ENCODE measurements at regions not wholly inside any gene's neighbourhood (a gene's known extent, or its start where the extent isn't known, plus 50 kb on each side); places are given as distances from the start of the nearest gene placed in this dataset.

DNA sequence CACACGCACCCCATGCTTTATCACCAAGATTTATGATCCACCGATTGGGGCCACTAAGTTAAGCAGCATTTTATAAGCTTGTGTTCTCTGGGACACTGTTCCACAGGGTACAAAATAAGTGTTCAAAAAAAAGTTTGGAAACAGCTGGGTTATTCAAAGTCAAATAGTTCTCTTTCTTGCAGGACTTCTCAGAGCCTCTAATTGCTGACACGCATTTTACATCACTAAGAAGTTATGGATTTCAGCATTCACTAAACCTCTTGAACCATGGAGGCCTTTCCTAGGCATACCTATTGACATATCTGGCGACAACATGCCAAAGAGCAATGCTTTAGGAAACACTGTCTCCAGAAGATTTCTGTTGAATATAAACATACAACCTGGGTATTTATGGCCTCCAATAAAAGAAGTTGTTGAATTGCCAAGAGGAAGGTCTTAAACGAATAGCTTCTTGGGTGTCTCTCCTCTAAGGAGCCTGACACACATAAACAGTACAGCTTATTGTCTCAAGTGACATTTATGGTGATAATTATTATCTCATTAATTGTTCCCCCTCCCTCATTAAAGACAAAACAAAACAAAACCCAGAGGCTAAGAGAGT, 147.1 kb upstream of the ARHGAP20 start:
- H2BK120ac ChIP-seq (ENCODE audit: insufficient read depth, low read length, poor library complexity): no peak overlapping the region
- H3K9ac ChIP-seq (ENCODE audit: low read length): no peak overlapping the region
- no peaks in the 10 kb centered on the region for H3K79me1 ChIP-seq (ENCODE audit: low read length)
- no peak overlapping the region for H2AFZ ChIP-seq (ENCODE audit: insufficient read depth, low read length, poor library complexity)
- no peaks in the 10 kb centered on the region for H3K27me3 ChIP-seq (ENCODE audit: insufficient read depth, low read length)
- H3K4ac ChIP-seq (ENCODE audit: low read depth, low read length): no peak overlapping the region
- no peak overlapping the region for H4K8ac ChIP-seq (ENCODE audit: low read depth, low read length)
- DNase-seq: peak; percentile 22 to 42
- WGBS (ENCODE audit: extremely low coverage, insufficient coverage, insufficient read length): no CpG with 5 or more reads among the region's 5 CpGs
- no peak overlapping the region for H3K4me2 ChIP-seq (ENCODE audit: low read length)
- H3K4me3 ChIP-seq (ENCODE audit: low read depth, low read length): no peak overlapping the region
- H3K23ac ChIP-seq (ENCODE audit: low read length): no peak overlapping the region
- no peaks in the 10 kb centered on the region for H3K79me2 ChIP-seq (ENCODE audit: control insufficient read depth, insufficient read depth, low read length, poor library complexity)
- H3K4me1 ChIP-seq (ENCODE audit: control insufficient read depth in 1 of 2, insufficient read depth in 2 of 2, low read length in 2 of 2): no peaks in the 10 kb centered on the region
- H3K18ac ChIP-seq (ENCODE audit: low read length): no peak overlapping the region
- H2AK5ac ChIP-seq (ENCODE audit: low read length): no peak overlapping the region
- H3K14ac ChIP-seq (ENCODE audit: low read length): no peak overlapping the region
- no peak overlapping the region for H2BK5ac ChIP-seq (ENCODE audit: low read depth, low read length, poor library complexity)
- H4K91ac ChIP-seq (ENCODE audit: low read depth, low read length): no peak overlapping the region
- H3K9me3 ChIP-seq (ENCODE audit: insufficient read depth, low read depth, low read length): no peaks in the 10 kb centered on the region
- no peak overlapping the region for H2BK12ac ChIP-seq (ENCODE audit: low read length)
- no peak overlapping the region for H3K27ac ChIP-seq (ENCODE audit: low read depth, low read length)
- H4K12ac ChIP-seq (ENCODE audit: low read depth, low read length): no peak overlapping the region
- no peaks in the 10 kb centered on the region for H3K36me3 ChIP-seq (ENCODE audit: control insufficient read depth in 1 of 2, insufficient read depth in 2 of 2, low read length in 2 of 2)

GRCh38 chr11:110858547-110858921, 146.3 kb upstream of the ARHGAP20 start:
- DNase-seq: no peak
- H3K18ac ChIP-seq (ENCODE audit: low read length): no peak overlapping the region
- no peak overlapping the region for H2BK120ac ChIP-seq (ENCODE audit: insufficient read depth, low read length, poor library complexity)
- no peak overlapping the region for H3K4me2 ChIP-seq (ENCODE audit: low read length)
- H3K14ac ChIP-seq (ENCODE audit: low read length): no peak overlapping the region
- H4K12ac ChIP-seq (ENCODE audit: low read depth, low read length): no peak overlapping the region
- H2BK5ac ChIP-seq (ENCODE audit: low read depth, low read length, poor library complexity): no peak overlapping the region
- H3K9me3 ChIP-seq (ENCODE audit: insufficient read depth, low read depth, low read length): no peaks in the 10 kb centered on the region
- H4K8ac ChIP-seq (ENCODE audit: low read depth, low read length): no peak overlapping the region
- no peak overlapping the region for H3K23ac ChIP-seq (ENCODE audit: low read length)
- H3K27ac ChIP-seq (ENCODE audit: low read depth, low read length): no peak overlapping the region
- H3K79me2 ChIP-seq (ENCODE audit: control insufficient read depth, insufficient read depth, low read length, poor library complexity): no peaks in the 10 kb centered on the region
- no peak overlapping the region for H3K9ac ChIP-seq (ENCODE audit: low read length)
- H3K36me3 ChIP-seq (ENCODE audit: control insufficient read depth in 1 of 2, insufficient read depth in 2 of 2, low read length in 2 of 2): no peaks in the 10 kb centered on the region
- H2BK12ac ChIP-seq (ENCODE audit: low read length): no peak overlapping the region
- WGBS (ENCODE audit: extremely low coverage, insufficient coverage, insufficient read length): no CpG with 5 or more reads among the region's 5 CpGs
- no peaks in the 10 kb centered on the region for H3K27me3 ChIP-seq (ENCODE audit: insufficient read depth, low read length)
- H2AFZ ChIP-seq (ENCODE audit: insufficient read depth, low read length, poor library complexity): no peak overlapping the region
- no peak overlapping the region for H3K4me3 ChIP-seq (ENCODE audit: low read depth, low read length)
- no peak overlapping the region for H2AK5ac ChIP-seq (ENCODE audit: low read length)
- H3K4ac ChIP-seq (ENCODE audit: low read depth, low read length): no peak overlapping the region
- no peaks in the 10 kb centered on the region for H3K79me1 ChIP-seq (ENCODE audit: low read length)
- H4K91ac ChIP-seq (ENCODE audit: low read depth, low read length): no peak overlapping the region
- no peaks in the 10 kb centered on the region for H3K4me1 ChIP-seq (ENCODE audit: control insufficient read depth in 1 of 2, insufficient read depth in 2 of 2, low read length in 2 of 2)

GRCh38 chr11:110857892-110858546, 145.8 kb upstream of the ARHGAP20 start:
- no peak overlapping the region for H4K91ac ChIP-seq (ENCODE audit: low read depth, low read length)

GRCh38 chr11:110856996-110857812, 145.0 kb upstream of the ARHGAP20 start:
- Histone ChIP-seq H2BK5ac (ENCODE audit: low read depth, low read length, poor library complexity) (no peak overlapping the region), H4K91ac (ENCODE audit: low read depth, low read length) (no peak overlapping the region), H3K79me1 (ENCODE audit: low read length) (no peaks in the 10 kb centered on the region), H3K79me2 (ENCODE audit: control insufficient read depth, insufficient read depth, low read length, poor library complexity) (no peaks in the 10 kb centered on the region), H3K23ac (ENCODE audit: low read length) (no peak overlapping the region), H4K8ac (ENCODE audit: low read depth, low read length) (no peak overlapping the region), H2AFZ (ENCODE audit: insufficient read depth, low read length, poor library complexity) (no peak overlapping the region), H3K36me3 (ENCODE audit: control insufficient read depth in 1 of 2, insufficient read depth in 2 of 2, low read length in 2 of 2) (no peaks in the 10 kb centered on the region), H2AK5ac (ENCODE audit: low read length) (no peak overlapping the region), H3K9ac (ENCODE audit: low read length) (no peak overlapping the region), H3K27ac (ENCODE audit: low read depth, low read length) (no peak overlapping the region), H2BK12ac (ENCODE audit: low read length) (no peak overlapping the region), H3K18ac (ENCODE audit: low read length) (no peak overlapping the region), H2BK120ac (ENCODE audit: insufficient read depth, low read length, poor library complexity) (no peak overlapping the region), H3K4me1 (ENCODE audit: control insufficient read depth in 1 of 2, insufficient read depth in 2 of 2, low read length in 2 of 2) (no peaks in the 10 kb centered on the region), H4K12ac (ENCODE audit: low read depth, low read length) (no peak overlapping the region), H3K9me3 (ENCODE audit: insufficient read depth, low read depth, low read length) (no peaks in the 10 kb centered on the region), H3K27me3 (ENCODE audit: insufficient read depth, low read length) (no peaks in the 10 kb centered on the region), H3K4me3 (ENCODE audit: low read depth, low read length) (no peak overlapping the region), H3K14ac (ENCODE audit: low read length) (no peak overlapping the region), H3K4me2 (ENCODE audit: low read length) (no peak overlapping the region), H3K4ac (ENCODE audit: low read depth, low read length) (no peak overlapping the region)
- no CpG with 5 or more reads among the region's 3 CpGs for WGBS (ENCODE audit: extremely low coverage, insufficient coverage, insufficient read length)
- DNase-seq: no peak

More at GRCh38 chr11:110857892-110858546, 145.8 kb upstream of the ARHGAP20 start:
- no peak overlapping the region for H3K14ac ChIP-seq (ENCODE audit: low read length)
- no peaks in the 10 kb centered on the region for H3K79me1 ChIP-seq (ENCODE audit: low read length)
- no peak overlapping the region for H2AK5ac ChIP-seq (ENCODE audit: low read length)
- H4K8ac ChIP-seq (ENCODE audit: low read depth, low read length): no peak overlapping the region
- no peak overlapping the region for H3K4ac ChIP-seq (ENCODE audit: low read depth, low read length)
- DNase-seq: peak; percentile 80 to 95
- no peak overlapping the region for H3K4me2 ChIP-seq (ENCODE audit: low read length)
- no peak overlapping the region for H2AFZ ChIP-seq (ENCODE audit: insufficient read depth, low read length, poor library complexity)
- H3K23ac ChIP-seq (ENCODE audit: low read length): no peak overlapping the region
- WGBS (ENCODE audit: extremely low coverage, insufficient coverage, insufficient read length): no CpG with 5 or more reads among the region's 4 CpGs
- no peak overlapping the region for H2BK5ac ChIP-seq (ENCODE audit: low read depth, low read length, poor library complexity)
- no peak overlapping the region for H3K4me3 ChIP-seq (ENCODE audit: low read depth, low read length)
- H2BK120ac ChIP-seq (ENCODE audit: insufficient read depth, low read length, poor library complexity): no peak overlapping the region
- H3K27me3 ChIP-seq (ENCODE audit: insufficient read depth, low read length): no peaks in the 10 kb centered on the region
- H3K27ac ChIP-seq (ENCODE audit: low read depth, low read length): no peak overlapping the region
- H2BK12ac ChIP-seq (ENCODE audit: low read length): no peak overlapping the region
- no peaks in the 10 kb centered on the region for H3K36me3 ChIP-seq (ENCODE audit: control insufficient read depth in 1 of 2, insufficient read depth in 2 of 2, low read length in 2 of 2)
- no peaks in the 10 kb centered on the region for H3K4me1 ChIP-seq (ENCODE audit: control insufficient read depth in 1 of 2, insufficient read depth in 2 of 2, low read length in 2 of 2)
- no peak overlapping the region for H3K18ac ChIP-seq (ENCODE audit: low read length)
- no peaks in the 10 kb centered on the region for H3K79me2 ChIP-seq (ENCODE audit: control insufficient read depth, insufficient read depth, low read length, poor library complexity)
- H4K12ac ChIP-seq (ENCODE audit: low read depth, low read length): no peak overlapping the region
- H3K9ac ChIP-seq (ENCODE audit: low read length): no peak overlapping the region
- no peaks in the 10 kb centered on the region for H3K9me3 ChIP-seq (ENCODE audit: insufficient read depth, low read depth, low read length)
